ENCODE measurements at regions not wholly inside any gene's neighbourhood (a gene's known extent, or its start where the extent isn't known, plus 50 kb on each side); places are given as distances from the start of the nearest gene placed in this dataset.

DNA sequence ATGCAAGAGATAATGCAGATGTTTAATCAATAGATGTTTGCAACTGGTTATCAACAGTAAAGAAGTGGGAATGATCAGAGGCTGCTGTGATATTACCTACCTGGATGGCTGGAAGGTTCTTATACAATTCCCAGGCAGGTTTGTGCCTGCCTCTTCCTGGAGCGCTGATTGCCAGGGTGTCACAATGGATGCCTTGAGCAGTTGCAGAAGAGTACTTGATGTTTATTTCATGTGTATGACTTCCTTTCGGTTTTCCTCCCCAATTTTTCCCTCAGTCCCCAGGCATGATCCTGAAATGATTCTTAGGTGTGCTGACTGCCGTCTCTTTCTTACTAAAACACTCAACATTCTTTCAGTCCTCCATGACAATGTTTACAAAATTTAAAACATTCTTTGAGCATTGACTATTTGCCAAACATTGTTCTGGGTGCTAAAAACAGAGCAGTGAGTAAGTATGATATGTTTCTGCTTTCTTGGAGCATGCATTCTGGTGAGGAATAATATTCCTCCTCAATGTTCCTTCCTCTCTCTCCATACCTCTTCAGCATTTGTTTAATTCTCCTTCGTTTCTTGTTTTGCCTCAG lies 416.6 kb upstream of the TRIB2 start:
- no peak for DNase-seq (ENCODE audit: low spot score)
- Mint-ChIP-seq H3K27me3 (ENCODE audit: low read depth) (peaks cover 2% of the 10 kb centered on the region), H3K36me3 (ENCODE audit: low read depth) (peaks cover 2% of the 10 kb centered on the region), H3K27ac (ENCODE audit: unreplicated experiment) (no peak overlapping the region), H3K4me3 (ENCODE audit: unreplicated experiment) (no peak overlapping the region), H3K9me3 (ENCODE audit: low read depth) (no peaks in the 10 kb centered on the region), H3K4me1 (ENCODE audit: low read depth) (peaks cover 32% of the 10 kb centered on the region)
- TF ChIP-seq, protein P1, sequence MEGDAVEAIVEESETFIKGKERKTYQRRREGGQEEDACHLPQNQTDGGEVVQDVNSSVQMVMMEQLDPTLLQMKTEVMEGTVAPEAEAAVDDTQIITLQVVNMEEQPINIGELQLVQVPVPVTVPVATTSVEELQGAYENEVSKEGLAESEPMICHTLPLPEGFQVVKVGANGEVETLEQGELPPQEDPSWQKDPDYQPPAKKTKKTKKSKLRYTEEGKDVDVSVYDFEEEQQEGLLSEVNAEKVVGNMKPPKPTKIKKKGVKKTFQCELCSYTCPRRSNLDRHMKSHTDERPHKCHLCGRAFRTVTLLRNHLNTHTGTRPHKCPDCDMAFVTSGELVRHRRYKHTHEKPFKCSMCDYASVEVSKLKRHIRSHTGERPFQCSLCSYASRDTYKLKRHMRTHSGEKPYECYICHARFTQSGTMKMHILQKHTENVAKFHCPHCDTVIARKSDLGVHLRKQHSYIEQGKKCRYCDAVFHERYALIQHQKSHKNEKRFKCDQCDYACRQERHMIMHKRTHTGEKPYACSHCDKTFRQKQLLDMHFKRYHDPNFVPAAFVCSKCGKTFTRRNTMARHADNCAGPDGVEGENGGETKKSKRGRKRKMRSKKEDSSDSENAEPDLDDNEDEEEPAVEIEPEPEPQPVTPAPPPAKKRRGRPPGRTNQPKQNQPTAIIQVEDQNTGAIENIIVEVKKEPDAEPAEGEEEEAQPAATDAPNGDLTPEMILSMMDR (IDR thresholded peaks at IDR 0.05): no peak

DNA sequence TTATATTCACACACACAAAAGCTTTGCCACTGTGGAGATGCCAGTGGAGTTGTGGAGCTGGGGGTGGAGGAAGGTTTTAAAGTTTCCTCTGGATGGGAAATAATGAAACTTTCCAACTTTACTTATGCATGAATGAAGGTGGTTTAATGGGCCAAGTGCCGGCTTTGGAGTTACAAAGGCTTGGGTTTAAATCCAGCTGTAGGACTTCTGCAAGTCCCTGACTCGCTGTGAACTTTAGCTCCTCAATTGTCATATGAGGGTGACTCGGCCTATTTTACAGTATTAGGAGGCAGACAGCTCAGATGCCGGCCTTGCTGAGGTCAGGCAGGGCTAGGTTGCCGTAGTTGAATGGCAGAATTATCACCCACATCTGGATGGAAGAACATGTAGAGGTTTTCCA lies 415.8 kb upstream of the TRIB2 start:
- peaks cover 3% of the 10 kb centered on the region for H3K36me3 Mint-ChIP-seq (ENCODE audit: low read depth)
- H3K4me3 Mint-ChIP-seq (ENCODE audit: unreplicated experiment): no peak overlapping the region
- TF ChIP-seq, protein P1 (IDR thresholded peaks at IDR 0.05): no peak
- no peak for DNase-seq (ENCODE audit: low spot score)
- H3K27ac Mint-ChIP-seq (ENCODE audit: unreplicated experiment): no peak overlapping the region
- peaks cover 2% of the 10 kb centered on the region for H3K27me3 Mint-ChIP-seq (ENCODE audit: low read depth)
- H3K4me1 Mint-ChIP-seq (ENCODE audit: low read depth): peaks cover 34% of the 10 kb centered on the region
- peaks cover 2% of the 10 kb centered on the region for H3K9me3 Mint-ChIP-seq (ENCODE audit: low read depth)

DNA sequence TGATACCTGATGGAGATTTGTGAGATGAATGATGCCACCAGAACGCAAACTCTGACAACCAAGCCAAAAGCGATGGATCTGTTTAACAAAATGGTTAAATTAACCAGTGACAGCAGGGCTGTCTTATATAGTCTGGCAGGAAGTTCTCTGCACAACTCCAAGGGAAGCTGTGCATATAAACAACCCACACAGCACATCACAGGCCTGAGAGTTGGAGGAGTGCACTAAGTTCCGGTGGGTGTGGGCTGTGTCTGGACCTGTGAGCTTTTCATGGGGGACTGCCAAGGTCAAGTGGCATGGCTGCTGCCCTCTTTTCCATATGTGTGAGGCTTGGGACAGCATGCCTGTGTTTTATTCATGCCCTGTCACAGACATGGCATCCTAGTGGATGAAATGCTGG lies 414.6 kb upstream of the TRIB2 start:
- no peak for DNase-seq (ENCODE audit: low spot score)
- Mint-ChIP-seq H3K27me3 (ENCODE audit: low read depth) (peaks cover under 1% of the 10 kb centered on the region), H3K4me3 (ENCODE audit: unreplicated experiment) (no peak overlapping the region), H3K4me1 (ENCODE audit: low read depth) (peaks cover 34% of the 10 kb centered on the region), H3K9me3 (ENCODE audit: low read depth) (peaks cover 7% of the 10 kb centered on the region), H3K27ac (ENCODE audit: unreplicated experiment) (no peak overlapping the region), H3K36me3 (ENCODE audit: low read depth) (peaks cover 4% of the 10 kb centered on the region)
- TF ChIP-seq, protein P1 (IDR thresholded peaks at IDR 0.05): no peak

DNA sequence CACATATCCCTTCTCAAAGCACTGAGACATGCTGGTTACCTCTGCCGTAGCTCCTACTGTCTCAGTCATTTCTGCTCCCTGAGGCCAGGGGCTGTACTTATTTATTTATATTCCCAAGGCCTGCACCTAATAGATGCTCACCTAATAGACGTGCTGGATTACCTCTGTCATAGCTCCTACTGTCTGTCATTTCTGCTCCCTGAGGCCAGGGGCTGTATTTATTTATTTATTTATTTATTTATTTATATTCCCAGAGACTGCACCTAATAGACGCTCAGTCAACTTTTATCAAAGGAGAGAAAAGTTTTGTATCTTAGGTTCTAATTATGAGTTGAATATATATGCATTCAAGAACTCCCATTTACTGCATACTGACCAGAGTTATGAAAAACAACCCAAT lies 414.0 kb upstream of the TRIB2 start:
- Mint-ChIP-seq H3K4me3 (ENCODE audit: unreplicated experiment) (no peak overlapping the region), H3K9me3 (ENCODE audit: low read depth) (peaks cover 7% of the 10 kb centered on the region), H3K27ac (ENCODE audit: unreplicated experiment) (no peak overlapping the region), H3K36me3 (ENCODE audit: low read depth) (peaks cover 3% of the 10 kb centered on the region), H3K27me3 (ENCODE audit: low read depth) (no peaks in the 10 kb centered on the region), H3K4me1 (ENCODE audit: low read depth) (peaks cover 34% of the 10 kb centered on the region)
- no peak for DNase-seq (ENCODE audit: low spot score)
- TF ChIP-seq, protein P1 (IDR thresholded peaks at IDR 0.05): no peak

DNA sequence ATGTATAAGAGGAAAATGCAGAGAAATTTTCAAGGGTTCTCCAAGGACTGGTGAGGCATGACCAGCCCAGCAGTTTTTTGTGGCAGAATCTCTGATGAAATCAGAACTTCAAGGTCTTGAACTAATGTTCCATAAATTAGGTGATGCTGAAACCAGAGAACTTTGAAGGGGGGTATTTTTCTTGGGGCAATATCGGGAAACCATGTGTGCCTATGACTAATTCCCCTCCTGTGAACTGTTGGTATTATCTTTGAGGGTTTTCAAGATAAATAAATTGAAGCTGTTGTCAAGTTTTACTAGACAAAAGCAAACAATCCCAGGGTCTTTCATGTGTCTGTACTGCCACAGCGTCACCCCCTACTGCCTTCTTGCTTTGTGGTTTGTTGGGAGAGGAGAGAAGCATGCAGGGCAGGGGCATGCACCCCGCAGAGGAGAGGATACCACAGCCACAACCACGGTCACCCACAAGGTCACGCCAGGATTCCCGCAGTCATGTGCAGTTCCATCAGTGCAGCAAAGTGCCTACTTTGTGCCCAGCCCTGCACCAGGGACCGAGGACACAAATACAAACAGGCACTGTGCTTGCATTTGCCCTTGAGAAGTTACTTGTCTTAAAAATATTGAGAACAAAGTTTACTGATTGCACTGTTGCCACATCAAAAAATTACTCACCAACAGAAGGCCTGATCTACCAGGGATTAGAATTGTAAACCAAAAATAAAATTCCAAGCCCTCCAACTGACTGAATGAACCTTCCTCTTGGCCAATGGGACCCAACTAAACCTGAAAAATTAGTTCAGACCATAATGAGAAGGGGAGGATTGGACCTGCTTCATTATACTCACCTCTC lies 413.3 kb upstream of the TRIB2 start:
- Mint-ChIP-seq H3K4me3 (ENCODE audit: unreplicated experiment) (no peak overlapping the region), H3K27me3 (ENCODE audit: low read depth) (no peaks in the 10 kb centered on the region), H3K4me1 (ENCODE audit: low read depth) (peaks cover 38% of the 10 kb centered on the region), H3K27ac (ENCODE audit: unreplicated experiment) (peak overlapping the region; percentile 78), H3K9me3 (ENCODE audit: low read depth) (peaks cover 7% of the 10 kb centered on the region), H3K36me3 (ENCODE audit: low read depth) (peaks cover 3% of the 10 kb centered on the region)
- TF ChIP-seq, protein P1 (IDR thresholded peaks at IDR 0.05): peak; percentile 32
- no peak for DNase-seq (ENCODE audit: low spot score)

All from chondrocyte (in vitro differentiated cells).